Hypothalamus (tissue), 51 donors: ENCODE measurements at regions not wholly inside any gene's neighbourhood (a gene's known extent, or its start where the extent isn't known, plus 50 kb on each side); places are given as distances from the start of the nearest gene placed in this dataset.
"Not testable (repeated sequence)": the region's sequence is repeated elsewhere in the genome, so short reads cannot be mapped to it uniquely, and the experiment has no call there.

Experiments
- DNase-seq, 51 donors: peaks; one replicate each; lab custom pipeline; 2025; lab: John Stamatoyannopoulos, UW

DNA sequence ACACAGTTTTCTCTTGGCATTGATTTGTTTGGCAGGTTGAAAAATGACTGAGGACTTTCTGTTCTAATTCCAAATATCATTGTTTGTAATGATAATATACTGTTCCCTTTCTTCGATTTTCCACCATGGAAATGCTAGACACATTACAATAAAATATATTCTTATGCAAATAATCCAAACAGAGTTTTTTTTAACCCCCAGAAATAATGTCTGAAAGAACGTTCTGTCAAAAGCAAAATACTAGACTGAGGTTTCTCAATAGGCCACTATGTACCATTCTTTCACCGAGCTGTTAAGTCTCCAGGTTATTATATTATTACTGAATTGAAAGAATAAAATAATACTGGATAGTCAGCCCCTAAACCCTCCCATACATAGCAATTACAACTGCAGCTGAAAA is 312.5 kb downstream of the ZIC3 start:
- no peak for DNase-seq

DNA sequence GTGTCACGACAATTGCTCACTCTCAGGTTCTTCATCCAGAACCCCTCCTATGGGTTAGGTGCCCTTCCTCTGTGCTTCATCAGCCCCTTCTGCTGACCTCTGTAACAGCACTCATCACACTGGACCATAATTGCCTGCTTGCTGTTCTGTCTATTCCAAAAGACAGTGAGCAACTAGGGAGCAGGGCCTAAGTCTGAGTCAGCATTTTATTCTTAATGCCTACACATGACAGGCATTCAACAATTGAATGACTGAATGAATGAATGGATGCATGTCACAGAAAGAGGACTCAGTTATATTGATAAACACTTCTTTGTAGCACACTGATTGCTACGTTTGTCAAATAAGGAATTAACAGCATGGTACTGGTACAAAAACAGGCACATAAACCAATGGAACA is 317.0 kb downstream of the ZIC3 start:
- no peak for DNase-seq

DNA sequence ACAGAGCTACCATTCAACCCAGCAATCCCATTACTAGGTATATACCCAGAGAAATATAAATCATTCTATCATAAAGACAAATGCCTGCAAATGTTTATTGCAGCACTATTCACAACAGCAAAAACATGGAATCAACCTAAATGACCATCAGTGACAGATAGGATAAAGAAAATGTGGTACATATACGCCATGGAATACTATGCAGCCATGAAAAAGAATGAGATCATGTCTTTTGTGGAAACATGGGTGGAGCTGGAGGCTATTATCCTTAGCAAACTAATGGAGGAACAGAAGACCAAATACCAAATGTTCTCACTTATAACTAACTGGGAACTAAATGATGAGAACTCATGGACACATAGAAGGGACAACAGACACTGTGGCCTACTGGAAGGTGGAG is 318.9 kb downstream of the ZIC3 start:
- not testable (repeated sequence) for DNase-seq

DNA sequence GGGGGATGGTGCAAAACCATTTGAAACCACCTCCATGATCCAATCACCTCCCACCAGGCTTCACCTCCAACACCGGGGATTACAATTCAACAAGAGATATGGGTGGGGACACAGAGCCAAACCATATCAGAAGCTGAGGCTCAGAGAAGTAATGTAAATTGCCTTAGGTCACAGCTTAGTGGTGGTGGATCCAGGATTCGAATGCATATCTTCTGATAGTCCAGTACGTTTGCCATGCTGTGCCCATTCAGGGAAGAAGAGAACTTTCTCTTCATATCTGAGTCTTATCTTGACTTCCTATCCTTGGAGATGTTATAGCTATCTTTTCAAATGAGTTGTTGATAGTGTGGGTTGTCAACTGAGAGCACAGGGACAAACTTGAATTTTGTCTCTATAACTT is 325.5 kb downstream of the ZIC3 start:
- no peak for DNase-seq

DNA sequence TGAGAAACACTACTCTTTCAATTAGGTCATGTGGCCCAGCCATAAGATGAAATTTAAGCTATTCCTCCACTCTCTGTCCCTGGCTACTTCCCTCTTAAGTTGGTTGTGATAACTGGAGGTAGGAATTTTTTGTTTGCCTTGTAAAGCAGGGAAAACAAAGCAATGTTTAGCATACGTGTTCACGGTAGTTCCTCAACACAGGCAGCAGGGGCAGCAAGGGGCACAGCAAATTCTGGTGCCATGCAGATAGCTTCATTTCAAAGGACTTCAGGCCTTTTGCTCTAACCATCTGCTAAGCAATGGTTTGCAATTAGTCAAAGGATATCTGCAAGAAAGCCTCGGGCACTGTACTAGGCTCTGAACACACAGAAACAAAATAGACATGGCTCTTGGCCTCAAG is 330.2 kb downstream of the ZIC3 start:
- no peak for DNase-seq

DNA sequence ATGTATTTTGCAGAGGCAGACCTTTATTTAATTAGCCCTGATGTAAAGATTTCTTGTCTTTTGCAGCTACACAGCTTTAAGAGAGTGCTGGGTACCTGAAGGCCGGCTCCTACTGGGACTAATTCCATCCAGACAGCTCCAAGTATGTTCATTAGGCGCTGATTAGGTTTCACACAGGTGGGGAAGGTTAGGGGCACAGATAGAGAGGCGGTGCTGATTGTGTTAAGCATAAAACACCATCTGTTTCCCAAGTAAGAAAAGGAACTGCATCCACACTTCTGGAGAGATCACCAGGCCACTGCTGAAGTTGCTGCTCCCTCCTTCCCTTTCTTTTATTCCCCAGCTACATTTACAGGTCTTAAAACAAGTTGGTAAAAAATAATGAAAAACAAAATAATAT is 349.5 kb downstream of the ZIC3 start:
- no peak for DNase-seq

DNA sequence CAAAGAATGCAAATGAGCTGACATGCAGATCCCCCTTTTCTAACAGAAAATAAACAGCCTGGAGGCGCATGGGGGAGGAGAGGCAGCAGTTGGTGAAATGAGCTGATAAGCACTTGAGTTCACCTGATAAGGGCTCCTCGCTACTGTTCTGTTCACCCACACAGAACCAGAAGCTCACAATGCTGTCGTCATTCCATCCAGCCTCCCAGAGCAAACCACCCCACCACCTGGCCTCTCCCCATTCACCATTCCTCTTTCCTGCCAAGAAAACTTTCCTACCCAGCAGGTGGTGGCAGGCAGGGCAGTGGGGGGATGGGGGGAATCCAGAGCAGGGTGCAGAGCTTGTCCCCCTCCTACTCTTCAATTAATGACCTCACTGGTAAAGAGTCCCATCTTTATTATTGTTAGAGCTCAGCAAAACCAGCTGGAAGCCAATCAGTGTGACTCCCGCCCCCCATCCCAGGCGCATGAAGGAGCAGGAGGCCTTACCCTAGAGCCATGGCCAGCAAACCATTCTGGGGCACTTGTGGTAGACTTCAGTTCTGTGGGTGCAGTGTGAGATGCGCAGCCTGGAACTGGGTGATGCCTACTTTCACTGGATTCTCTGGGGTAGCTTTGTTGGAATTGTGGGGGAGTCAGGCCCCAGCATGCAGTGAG is 350.3 kb downstream of the ZIC3 start:
- no peak for DNase-seq

DNA sequence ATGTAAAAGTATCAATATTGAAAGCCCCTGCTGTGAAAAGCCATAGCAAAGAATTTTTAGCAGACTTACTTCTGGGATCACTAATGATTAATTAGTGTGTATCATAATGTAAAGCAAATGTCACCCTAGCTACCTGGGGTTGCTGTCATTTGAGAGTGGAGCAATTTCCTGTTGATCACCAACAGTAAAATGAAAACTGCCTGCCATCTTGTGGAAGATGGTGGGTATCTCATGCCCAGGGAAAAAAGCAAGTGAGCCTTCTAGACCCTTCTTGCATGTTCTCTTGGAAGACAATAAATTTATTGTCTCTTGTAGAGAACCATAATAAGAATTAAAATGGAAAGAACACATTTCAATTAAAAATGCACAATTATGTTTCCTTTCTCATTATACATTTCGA is 360.2 kb downstream of the ZIC3 start:
- peak in 3 of 51 donors; percentile 0 to 6 (median 1) for DNase-seq

DNA sequence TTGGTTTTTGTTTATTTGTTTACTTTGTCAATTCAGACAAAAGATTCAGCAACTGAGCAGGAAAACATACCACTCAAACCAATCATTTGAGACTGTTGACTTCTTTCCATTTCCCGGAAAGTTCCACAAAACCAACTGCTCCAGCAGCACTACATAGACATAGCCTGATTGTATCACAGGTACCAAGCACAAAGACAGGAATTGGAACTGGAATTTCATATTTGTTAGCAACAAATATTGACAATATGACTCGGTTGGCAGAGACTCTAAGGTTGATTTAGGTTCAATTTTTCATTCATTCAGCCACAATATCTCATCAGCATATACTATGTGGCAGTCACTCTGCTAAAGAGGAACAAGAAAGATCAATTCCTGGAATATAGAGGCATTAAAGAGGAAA is 364.0 kb downstream of the ZIC3 start:
- DNase-seq: no peak

DNA sequence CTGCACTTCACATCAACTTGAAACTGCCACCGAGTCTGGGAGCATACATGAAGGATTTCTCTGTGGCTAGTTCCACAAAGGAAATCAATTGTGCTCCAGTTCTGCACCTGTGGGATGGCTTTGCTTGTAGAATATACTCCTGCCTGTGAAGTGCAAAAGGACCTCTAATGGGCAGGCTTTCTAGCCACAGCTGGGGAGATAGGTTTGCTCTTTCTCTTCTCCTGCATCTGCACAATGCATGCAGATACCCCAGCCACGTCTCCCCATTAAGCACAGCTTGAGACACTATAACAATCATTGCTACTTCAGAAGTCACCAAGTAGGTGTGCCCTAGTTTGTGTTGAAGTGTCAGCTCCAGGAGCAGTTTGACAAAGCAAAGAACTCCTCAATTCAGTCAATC is 364.6 kb downstream of the ZIC3 start:
- no peak for DNase-seq

DNA sequence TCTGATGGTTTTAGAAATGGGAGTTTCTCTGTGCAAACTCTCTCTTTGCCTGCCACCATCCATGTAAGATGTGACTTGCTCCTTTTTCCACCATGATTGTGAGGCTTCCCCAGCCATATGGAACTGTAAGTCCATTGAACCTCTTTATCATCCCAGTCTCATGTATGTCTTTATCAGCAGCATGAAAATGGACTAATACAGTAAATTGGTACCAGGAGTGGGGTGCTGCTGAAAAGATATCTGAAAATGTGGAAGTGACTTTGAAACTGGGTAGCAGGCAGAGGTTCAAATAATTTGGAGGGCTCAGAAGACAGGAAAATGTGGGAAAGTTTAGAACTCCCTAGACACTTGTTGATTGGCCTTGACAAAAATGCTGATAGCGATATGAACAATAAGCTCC is 368.3 kb downstream of the ZIC3 start:
- not testable (repeated sequence) for DNase-seq

DNA sequence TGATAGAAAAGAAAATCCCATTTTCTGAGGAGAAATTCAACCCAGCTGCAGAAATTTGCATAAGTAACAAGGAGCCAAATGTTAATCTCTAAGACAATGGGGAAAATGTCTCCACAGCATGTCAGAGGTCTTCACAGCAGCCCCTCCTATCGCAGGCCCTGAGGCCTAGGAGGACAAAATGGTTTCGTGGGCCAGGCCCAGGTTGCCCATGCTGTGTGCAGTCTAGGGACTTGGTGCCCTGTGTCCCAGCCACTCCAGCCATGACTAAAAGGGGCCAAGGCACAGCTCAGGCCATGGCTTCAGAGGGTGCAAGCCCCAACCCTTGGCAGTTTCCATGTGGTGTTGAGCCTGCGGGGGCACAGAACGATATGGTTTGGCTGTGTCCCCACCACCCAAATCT is 369.0 kb downstream of the ZIC3 start:
- DNase-seq: not testable (repeated sequence)

DNA sequence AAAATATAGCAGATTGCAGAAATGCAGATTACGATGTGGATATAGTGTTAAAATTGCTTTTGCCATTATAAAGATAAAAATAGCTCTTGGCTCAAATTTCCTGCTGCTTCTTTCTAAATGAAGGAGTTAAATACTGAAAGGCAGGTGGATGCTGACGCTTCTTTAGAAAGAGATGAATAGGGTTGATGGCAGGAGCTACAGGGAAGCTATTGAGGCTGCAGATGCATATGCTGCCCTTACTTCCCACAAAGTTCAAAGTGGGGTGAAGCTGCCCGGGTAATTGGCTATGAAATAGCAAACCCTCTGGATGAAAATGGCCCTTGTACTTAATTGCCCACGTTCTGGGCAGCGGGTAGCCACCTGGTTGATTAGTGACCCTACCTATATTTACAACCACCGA is 379.5 kb downstream of the ZIC3 start:
- DNase-seq: no peak

DNA sequence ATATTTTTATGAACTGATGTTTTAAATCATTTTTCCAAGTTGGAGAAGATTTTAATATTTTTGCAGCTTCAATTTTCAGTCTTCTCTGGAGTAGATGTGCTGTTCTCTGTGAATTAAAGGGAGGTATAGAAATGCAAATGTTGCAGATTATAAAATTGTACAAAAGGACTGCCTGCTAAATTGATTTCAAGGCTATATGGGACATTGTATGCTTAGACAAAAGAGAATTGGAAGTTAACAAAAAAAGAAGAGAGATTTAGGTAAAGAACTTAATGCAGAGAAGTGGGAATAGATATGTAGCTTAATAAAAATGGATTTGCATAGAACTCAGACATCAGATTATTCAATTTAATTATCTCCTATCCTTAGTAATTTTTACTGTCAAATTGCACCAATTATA is 403.3 kb downstream of the ZIC3 start:
- DNase-seq: no peak

DNA sequence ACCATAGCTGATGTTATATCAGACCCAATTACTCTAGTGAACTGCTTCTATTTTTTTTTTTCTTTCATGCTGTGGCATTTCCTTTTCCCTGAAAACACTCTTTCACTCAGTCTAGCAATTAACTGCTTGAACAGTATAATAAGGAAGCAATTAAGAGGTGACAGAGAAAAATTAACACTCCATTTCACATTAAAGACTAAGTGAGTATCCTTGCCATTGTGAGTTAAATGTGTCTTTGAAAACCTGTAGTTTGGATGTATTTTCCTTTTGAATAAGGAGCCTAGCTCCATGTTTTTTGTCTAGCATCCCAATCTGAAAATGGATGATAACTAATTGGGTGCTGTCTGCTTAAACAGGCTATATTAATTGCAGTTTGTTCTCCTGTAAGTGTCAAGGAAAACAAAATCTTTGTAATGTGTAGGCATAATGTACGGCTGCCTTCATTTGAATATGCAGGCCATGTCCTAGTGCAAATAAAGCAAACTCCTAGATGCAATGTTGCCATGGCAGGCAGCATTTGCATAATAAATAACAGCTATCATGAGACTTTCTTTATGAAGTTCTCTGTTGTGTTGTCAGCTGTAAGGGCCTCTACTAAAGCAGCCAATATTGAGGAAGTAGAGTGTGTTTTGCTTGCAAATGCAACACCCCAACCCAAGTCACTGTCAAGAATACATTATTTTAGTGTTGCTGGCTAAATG is 416.7 kb downstream of the ZIC3 start:
- DNase-seq: no peak

DNA sequence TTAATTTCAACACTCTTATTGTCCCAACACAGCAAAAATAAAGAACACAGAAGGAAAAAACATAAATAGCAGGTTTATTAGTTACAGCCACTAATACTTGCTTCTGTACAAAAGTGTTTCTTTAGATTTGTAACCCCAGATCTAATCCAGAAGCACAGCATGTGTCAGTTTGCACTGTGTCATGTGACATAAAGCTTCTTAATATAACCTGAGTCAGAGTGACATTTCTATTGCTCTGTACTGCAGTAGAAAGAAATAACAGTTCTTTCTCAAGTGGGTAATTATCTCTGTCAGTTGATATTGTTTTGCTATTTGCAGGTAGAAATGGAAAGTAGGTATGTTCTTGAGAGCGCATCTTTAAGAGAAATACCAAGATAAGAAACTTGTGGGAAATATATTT is 422.5 kb downstream of the ZIC3 start:
- no peak for DNase-seq

DNA sequence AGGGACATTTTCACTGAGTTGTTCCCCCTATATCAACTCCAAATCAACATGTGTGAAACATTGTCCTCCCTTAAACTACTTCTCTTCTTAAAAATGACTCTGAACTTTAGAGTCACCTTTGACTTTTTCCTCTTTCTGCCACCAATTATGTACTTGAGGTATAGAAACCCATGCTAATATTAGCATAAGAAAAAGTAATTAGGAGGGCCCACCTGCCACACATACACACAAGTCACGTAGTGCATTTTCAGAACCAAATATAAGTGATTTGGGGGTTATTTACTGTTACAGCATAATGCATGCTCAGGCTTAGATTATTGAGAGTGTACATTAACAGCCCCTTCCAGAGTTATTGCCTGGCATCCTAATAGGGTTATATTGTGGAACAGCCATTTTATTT is 432.7 kb downstream of the ZIC3 start:
- DNase-seq: no peak

DNA sequence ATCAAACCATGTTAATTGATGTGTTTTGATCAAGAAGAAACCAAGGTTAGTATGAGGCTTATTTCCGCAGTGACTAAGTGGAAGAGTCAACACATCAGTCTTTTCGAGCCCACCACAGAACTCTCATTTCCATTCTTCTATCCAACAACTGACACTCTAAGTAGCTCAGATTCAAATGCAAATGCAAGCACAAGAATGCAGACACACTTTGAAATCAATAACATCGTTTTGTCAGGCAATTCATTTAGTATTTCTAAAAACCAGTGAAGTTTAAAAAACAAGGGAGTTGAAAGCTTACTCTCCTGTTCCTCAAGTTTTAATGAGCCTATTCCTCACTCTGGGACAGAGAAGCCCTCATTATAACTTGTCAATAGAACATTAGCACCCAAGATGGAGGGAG is 433.1 kb downstream of the ZIC3 start:
- no peak for DNase-seq

DNA sequence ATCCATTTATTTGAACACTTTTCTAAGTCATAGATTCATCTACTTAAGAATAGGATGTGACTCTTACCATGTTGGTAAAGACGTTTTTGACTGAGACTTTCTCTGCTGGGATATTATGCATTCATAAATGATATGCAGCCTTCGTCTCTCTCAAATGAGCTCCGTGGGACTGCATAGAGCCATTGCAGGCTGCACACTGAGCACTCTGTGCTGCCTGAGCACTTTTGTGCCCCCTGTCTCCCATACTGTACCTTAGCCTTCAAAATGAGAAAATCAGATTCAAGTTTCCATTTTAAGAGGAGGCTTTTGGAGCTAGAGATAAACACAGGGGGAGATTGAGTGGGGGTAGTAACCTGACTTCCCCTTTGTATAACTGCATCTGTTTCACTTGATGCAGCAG is 433.6 kb downstream of the ZIC3 start:
- DNase-seq: no peak

DNA sequence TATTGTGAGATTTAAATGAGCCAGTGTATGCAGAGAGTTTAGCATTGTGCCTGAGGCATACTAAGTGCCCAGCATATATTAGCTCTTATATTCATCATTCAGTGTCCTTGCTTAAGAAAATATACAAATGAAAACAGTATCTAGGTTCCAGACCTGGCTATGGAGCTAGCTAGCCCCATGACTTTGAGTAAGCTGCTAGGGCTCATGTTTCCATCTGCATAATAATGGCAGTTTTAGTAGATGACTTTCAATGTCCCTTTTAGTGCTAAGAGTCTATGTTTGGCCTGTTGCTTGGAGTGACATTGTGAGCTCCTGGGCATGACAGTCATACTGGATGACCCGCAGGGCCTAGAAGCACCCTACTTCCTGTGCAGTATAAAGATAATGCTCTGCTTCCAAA is 435.3 kb downstream of the ZIC3 start:
- DNase-seq: no peak

DNA sequence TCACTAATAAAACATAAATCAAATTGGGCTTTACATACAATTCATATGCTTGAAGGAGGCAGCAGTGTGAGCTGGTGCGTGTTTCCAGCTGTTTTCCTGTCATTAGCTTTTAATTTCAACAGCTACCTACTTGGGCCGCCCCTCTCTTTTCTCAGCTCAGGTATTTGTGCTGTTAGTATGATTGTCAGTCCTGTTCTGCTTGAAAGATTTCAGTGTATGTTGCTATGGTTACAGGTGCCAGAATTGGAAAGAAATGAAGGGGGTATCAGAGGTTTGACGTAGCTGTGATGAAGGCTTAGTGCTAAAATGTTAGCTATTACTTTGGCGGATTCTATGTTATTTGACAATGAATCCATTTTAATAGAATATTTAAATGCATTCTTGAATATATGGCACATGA is 440.3 kb downstream of the ZIC3 start:
- no peak for DNase-seq

DNA sequence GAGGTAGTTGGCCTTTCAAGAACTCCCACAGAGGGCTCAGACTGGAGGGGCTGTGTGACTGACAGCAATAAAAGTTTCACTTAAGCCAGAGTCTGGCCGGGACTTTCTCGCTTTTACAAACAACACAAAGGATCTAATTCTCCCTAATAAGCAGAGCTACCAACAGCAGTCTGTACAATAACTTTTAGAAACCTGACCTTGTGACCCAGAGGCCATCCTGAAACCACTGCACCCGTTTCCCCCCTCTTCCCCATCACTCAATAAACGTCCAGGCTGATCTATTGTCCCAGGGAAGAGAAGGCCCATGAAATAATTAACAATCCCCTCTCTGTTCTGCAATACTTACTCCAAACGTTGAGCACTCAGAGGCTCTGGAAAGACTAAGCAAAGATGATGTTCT is 442.4 kb downstream of the ZIC3 start:
- DNase-seq: no peak

DNA sequence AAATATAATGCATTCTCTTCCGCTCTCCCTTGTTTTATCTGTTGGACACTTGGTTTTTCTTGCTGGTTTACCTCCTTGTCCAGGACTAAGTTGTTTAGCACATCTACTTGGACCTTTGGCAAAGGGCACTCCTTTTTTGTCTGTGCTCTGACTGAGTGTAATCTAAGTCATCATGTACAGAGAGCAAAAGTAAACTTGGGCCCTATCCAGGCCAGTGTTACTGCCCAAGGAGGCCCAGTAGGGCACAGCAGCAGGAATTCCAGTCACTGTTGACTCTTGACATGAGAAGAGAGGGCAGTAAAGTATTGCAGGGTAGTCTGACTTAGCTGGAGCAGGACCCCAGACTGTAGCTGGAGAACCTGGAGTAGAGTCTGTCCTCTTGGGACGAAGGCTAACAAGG is 445.5 kb downstream of the ZIC3 start:
- DNase-seq: no peak
